AG04449 (cell line): ENCODE measurements at regions not wholly inside any gene's neighbourhood (a gene's known extent, or its start where the extent isn't known, plus 50 kb on each side); places are given as distances from the start of the nearest gene placed in this dataset.

Experiments
- CTCF ChIA-PET: fragments of 350-600 bp; formaldehyde crosslinking; extraction: SDS; loops from one replicate; lab custom pipeline; 2021; ENCODE audit warnings: antibody characterized with exemption; lab: Yijun Ruan, JAX
- POLR2A ChIA-PET: fragments of 400-600, 350-600 bp; formaldehyde crosslinking; extraction: SDS; loops from one replicate; lab custom pipeline; 2020; ENCODE audit warnings: antibody characterized with exemption, inconsistent platforms; lab: Yijun Ruan, JAX
- DNase-seq: peaks from one replicate; pipeline ENCODE4 v3.0.0-alpha.2; 2010; ENCODE audit warnings: low read depth, low spot score
- H3K4me3 ChIP-seq: 2 replicates; pipeline ENCODE4 v1.5.1; 2011; ENCODE audit warnings: low read depth, mild to moderate bottlenecking, control low read depth, low read length
- CTCF ChIP-seq: IDR thresholded peaks from one replicate; pipeline ENCODE4 v1.5.1; 2011; ENCODE audit warnings: mild to moderate bottlenecking, moderate library complexity, low read length, control low read depth, inconsistent platforms; ENCODE audit not compliant: insufficient read depth; ENCODE audit errors: missing control alignments

GRCh38 chr17:55571095-55571494, 59.8 kb upstream of the SMIM36 start:
- DNase-seq: no peak
- ChIA-PET CTCF (interaction anchor here (1.1 to 2.1 kb wide), 4 partner anchors 10 to 57 kb away, joined by 3 to 7 read pairs (median 4); no protein-coding TSS in a partner anchor), POLR2A (no interaction called here)
- no peak for TF ChIP-seq CTCF
- H3K4me3 ChIP-seq: no peak overlapping the region

DNA sequence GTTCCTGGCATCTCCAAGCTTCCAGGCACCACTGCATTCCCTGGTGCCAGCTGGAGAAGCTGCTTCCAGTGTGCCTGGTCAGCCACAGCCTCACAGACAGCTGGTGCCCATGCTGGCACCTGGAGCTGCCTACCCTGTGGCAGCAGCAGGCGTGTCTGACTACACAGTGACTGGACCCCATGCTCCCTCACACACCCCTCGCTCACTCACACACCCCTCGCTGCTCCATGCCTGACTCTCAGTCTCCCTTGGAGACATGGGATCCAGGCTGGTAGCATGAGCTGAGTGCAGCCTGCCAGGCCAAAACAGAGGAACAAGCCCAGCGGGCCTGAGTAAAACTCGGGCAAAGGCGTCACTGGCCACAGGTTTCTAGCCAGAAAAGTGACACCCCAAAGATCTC, 59.1 kb upstream of the SMIM36 start:
- ChIA-PET CTCF (interaction anchor here (1.2 to 2.1 kb wide), 3 partner anchors 11 to 57 kb away, joined by 3 to 7 read pairs (median 4); no protein-coding TSS in a partner anchor), POLR2A (no interaction called here)
- TF ChIP-seq CTCF: no peak
- H3K4me3 ChIP-seq: no peak overlapping the region
- DNase-seq: no peak

GRCh38 chr17:55567240-55568214, 56.3 kb upstream of the SMIM36 start:
- no peak overlapping the region for H3K4me3 ChIP-seq
- POLR2A ChIA-PET: interaction anchor here (0.8 kb wide), 1 partner anchor 10 kb away, joined by 3 read pairs; no protein-coding TSS in a partner anchor
- TF ChIP-seq CTCF: no peak
- CTCF ChIA-PET: interaction anchor here (1.0 kb wide), 1 partner anchor 41 kb away, joined by 4 read pairs; no protein-coding TSS in a partner anchor
- no peak for DNase-seq

DNA sequence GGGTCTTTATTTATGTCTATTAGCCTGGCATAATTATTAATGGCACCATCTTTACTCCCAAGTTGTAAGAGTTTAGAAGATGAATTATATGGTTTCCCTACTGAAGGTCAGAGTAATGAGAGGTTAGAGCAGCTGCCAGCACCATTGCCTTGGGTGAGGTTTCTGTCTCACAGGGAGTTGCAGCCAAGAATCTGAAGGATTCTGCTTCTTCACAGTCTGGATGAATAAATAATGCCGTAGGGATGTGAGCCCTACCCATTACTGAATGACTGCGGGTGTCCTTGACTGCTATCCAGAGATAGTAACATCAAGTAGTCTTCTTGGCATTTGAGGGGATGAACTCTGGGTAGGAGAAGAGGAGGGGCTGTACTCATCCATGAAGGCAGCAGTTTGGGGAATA, 52.8 kb upstream of the SMIM36 start:
- ChIA-PET CTCF (interaction anchor here (1.3 kb wide), 1 partner anchor 37 kb away, joined by 4 read pairs; no protein-coding TSS in a partner anchor), POLR2A (no interaction called here)
- DNase-seq: no peak
- TF ChIP-seq CTCF: no peak
- H3K4me3 ChIP-seq: no peak overlapping the region

GRCh38 chr17:55563363-55563762, 52.1 kb upstream of the SMIM36 start:
- no peak for DNase-seq
- POLR2A ChIA-PET: no interaction called here
- CTCF ChIA-PET: no interaction called here
- H3K4me3 ChIP-seq: no peak overlapping the region
- TF ChIP-seq CTCF: no peak

DNA sequence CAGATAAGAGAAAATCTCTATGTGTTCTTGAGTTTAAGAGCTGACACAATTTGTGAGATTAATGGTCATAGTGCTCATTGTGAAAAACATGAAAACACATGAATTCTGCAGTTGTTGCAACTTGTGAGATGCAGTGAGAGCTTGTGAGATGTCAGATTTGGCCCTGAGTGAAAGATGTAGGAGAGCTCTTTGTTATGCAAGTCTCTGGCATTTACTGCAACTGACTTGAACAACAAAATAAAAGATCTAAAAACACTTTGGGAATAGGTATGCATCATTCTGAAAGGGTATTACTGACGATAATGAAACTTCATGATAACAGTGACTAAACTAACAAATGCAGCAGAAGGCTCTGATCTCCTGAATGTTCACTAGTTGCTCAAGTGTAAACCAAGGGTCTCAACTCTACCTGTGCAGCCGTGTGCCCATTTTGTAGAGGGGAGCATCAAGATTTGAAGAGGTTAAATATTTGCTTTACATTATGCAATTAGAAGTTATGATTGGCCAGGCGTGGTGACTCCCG, 50.8 kb upstream of the SMIM36 start:
- DNase-seq: no peak
- TF ChIP-seq CTCF: no peak
- ChIA-PET CTCF (interaction anchor here (0.9 kb wide), 1 partner anchor 35 kb away, joined by 4 read pairs; no protein-coding TSS in a partner anchor), POLR2A (no interaction called here)
- H3K4me3 ChIP-seq: no peak overlapping the region
